Colonic mucosa (tissue), 4 donors: ENCODE measurements at regions not wholly inside any gene's neighbourhood (a gene's known extent, or its start where the extent isn't known, plus 50 kb on each side); places are given as distances from the start of the nearest gene placed in this dataset.

Experiments
- DNase-seq: peaks from one replicate; pipeline ENCODE4 v3.0.0-alpha.2; 2020
- H3K27ac ChIP-seq: fragments of 200-600 bp; one replicate; pipeline ENCODE4 v1.8.0; 2021
- H3K27me3 ChIP-seq: fragments of 200-600 bp; one replicate; pipeline ENCODE4 v1.8.0; 2021
- H3K36me3 ChIP-seq: fragments of 200-600 bp; one replicate; pipeline ENCODE4 v1.8.0; 2021
- H3K4me1 ChIP-seq: fragments of 200-600 bp; one replicate; pipeline ENCODE4 v1.8.0; 2021; ENCODE audit warnings: mild to moderate bottlenecking
- H3K4me3 ChIP-seq: fragments of 200-600 bp; one replicate; pipeline ENCODE4 v1.8.0; 2021
- H3K9ac ChIP-seq, 2 donors: one replicate each; pipeline ENCODE4 v1.7.0; 2013; ENCODE audit warnings: control low read depth in 2 of 2, low read depth in 2 of 2, low read length in 2 of 2
- H3K9me3 ChIP-seq: fragments of 200-600 bp; one replicate; pipeline ENCODE4 v1.8.0; 2021
- intact Hi-C: fragments of 100-400 bp; cut with DNase I; formaldehyde crosslinking; loops from one replicate; pipeline ENCODE4 v1.14.1; 2022
- TF ChIP-seq, protein P1 (sequence below): fragments of 200-600 bp; IDR thresholded peaks from one replicate; pipeline ENCODE4 v1.8.0; 2022; ENCODE audit warnings: antibody characterized with exemption, mild to moderate bottlenecking
- donor health status: healthy.
- donor health status: DM: no; HTN: no; CAD: no.
- donor health status: DM: no; HTN: no; CAD: no.

DNA sequence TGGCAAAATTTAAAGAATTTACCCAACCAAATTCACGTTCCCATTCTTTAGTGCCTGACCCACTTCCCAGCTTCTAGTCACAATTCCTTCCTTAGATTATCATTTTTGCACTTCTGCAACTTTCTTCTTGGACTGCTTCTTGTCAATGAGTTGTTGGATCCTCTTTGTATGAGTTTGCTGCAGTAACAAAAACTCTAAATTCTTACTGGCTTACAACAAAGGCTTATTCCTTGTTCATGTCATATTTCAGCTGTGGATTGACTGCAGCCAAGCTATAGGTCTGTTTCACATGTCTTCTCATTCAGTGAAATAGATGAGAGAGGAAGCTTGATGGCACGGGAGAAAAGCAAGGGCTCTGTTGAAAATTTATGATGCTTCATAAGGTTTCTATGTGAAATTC, 50.4 kb upstream of the TGFBR2 start:
- Histone ChIP-seq H3K9me3 (no peaks in the 10 kb centered on the region), H3K4me3 (no peak overlapping the region), H3K27ac (no peak overlapping the region), H3K9ac (no peak overlapping the region), H3K27me3 (no peaks in the 10 kb centered on the region), H3K36me3 (no peaks in the 10 kb centered on the region), H3K4me1 (no peaks in the 10 kb centered on the region)
- DNase-seq, result no peak
- TF ChIP-seq, protein P1, sequence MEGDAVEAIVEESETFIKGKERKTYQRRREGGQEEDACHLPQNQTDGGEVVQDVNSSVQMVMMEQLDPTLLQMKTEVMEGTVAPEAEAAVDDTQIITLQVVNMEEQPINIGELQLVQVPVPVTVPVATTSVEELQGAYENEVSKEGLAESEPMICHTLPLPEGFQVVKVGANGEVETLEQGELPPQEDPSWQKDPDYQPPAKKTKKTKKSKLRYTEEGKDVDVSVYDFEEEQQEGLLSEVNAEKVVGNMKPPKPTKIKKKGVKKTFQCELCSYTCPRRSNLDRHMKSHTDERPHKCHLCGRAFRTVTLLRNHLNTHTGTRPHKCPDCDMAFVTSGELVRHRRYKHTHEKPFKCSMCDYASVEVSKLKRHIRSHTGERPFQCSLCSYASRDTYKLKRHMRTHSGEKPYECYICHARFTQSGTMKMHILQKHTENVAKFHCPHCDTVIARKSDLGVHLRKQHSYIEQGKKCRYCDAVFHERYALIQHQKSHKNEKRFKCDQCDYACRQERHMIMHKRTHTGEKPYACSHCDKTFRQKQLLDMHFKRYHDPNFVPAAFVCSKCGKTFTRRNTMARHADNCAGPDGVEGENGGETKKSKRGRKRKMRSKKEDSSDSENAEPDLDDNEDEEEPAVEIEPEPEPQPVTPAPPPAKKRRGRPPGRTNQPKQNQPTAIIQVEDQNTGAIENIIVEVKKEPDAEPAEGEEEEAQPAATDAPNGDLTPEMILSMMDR, result no peak
- intact Hi-C loops, result no loop called here
